ENCODE measurements at regions not wholly inside any gene's neighbourhood (a gene's known extent, or its start where the extent isn't known, plus 50 kb on each side); places are given as distances from the start of the nearest gene placed in this dataset.

- H3K36me3 ChIP-seq (ENCODE audit: control insufficient read depth, insufficient read depth, low read length), result no peaks in the 10 kb centered on the region
- ATAC-seq (no peak), DNase-seq (ENCODE audit: low read depth, low spot score) (no peak)
- intact Hi-C loops (cut with micrococcal nuclease; ENCODE audit: unreplicated experiment) (no loop called here), in situ Hi-C loops (cut with HindIII; ENCODE audit: low pct_unique_long_range_greater_than_20kb, low sequenced_read_pairs) (no loop called here)
- TF ChIP-seq CTCF (IDR thresholded peaks at IDR 0.05) (no peak), POLR2AphosphoS5 (IDR thresholded peaks at IDR 0.05; ENCODE audit: low read depth, low read length) (no peak), TCF7L2 (IDR thresholded peaks at IDR 0.05; ENCODE audit: low read depth, low read length) (no peak), SIN3A (IDR thresholded peaks at IDR 0.05; ENCODE audit: borderline replicate concordance, insufficient read depth, low read depth, low read length) (no peak), REST (IDR thresholded peaks at IDR 0.05; ENCODE audit: insufficient read depth in 1 of 2, low read depth in 2 of 2, low read length in 1 of 2) (no peak)
- H3K27ac ChIP-seq (ENCODE audit: low read length), result no peak overlapping the region
- peaks cover 5% of the 10 kb centered on the region; the same call in 1 of the 2 replicates for H3K4me1 ChIP-seq (ENCODE audit: control insufficient read depth, insufficient read depth, low read length)
- H3K4me3 ChIP-seq (ENCODE audit: low read depth in 2 of 2, low read length in 2 of 2), result no peak overlapping the region
- no peaks in the 10 kb centered on the region for H3K27me3 ChIP-seq (ENCODE audit: control insufficient read depth, insufficient read depth, low read length)
- CTCF ChIA-PET, result interaction anchor here (0.5 to 0.6 kb wide), 2 partner anchors 34 to 124 kb away, joined by 3 to 4 read pairs; no protein-coding TSS in a partner anchor
- H3K9me3 ChIP-seq (ENCODE audit: control insufficient read depth, insufficient read depth, low read depth, low read length), result no peaks in the 10 kb centered on the region
- no TSS peak for BruUV-seq (replicated peaks)
- POLR2A ChIA-PET, result no interaction called here
Measured at GRCh38 chr7:4616116-4616515, 66.0 kb upstream of the FOXK1 start.

GRCh38 chr7:4621396-4621795 lies 60.7 kb upstream of the FOXK1 start:
- intact Hi-C loops (cut with micrococcal nuclease; ENCODE audit: unreplicated experiment), result no loop called here
- TF ChIP-seq CTCF (IDR thresholded peaks at IDR 0.05) (no peak), REST (IDR thresholded peaks at IDR 0.05; ENCODE audit: insufficient read depth in 1 of 2, low read depth in 2 of 2, low read length in 1 of 2) (no peak), SIN3A (IDR thresholded peaks at IDR 0.05; ENCODE audit: borderline replicate concordance, insufficient read depth, low read depth, low read length) (no peak), TCF7L2 (IDR thresholded peaks at IDR 0.05; ENCODE audit: low read depth, low read length) (no peak), POLR2AphosphoS5 (IDR thresholded peaks at IDR 0.05; ENCODE audit: low read depth, low read length) (no peak)
- ATAC-seq, result no peak

More at GRCh38 chr7:4621396-4621795, 60.7 kb upstream of the FOXK1 start:
- ChIA-PET POLR2A (no interaction called here), CTCF (no interaction called here)
- no peaks in the 10 kb centered on the region for H3K36me3 ChIP-seq (ENCODE audit: control insufficient read depth, insufficient read depth, low read length)
- in situ Hi-C loops (cut with HindIII; ENCODE audit: low pct_unique_long_range_greater_than_20kb, low sequenced_read_pairs), result no loop called here
- no peaks in the 10 kb centered on the region for H3K4me1 ChIP-seq (ENCODE audit: control insufficient read depth, insufficient read depth, low read length)
- no peak overlapping the region for H3K27ac ChIP-seq (ENCODE audit: low read length)
- no TSS peak for BruUV-seq (replicated peaks)
- no peaks in the 10 kb centered on the region for H3K27me3 ChIP-seq (ENCODE audit: control insufficient read depth, insufficient read depth, low read length)
- no peak for DNase-seq (ENCODE audit: low read depth, low spot score)
- H3K4me3 ChIP-seq (ENCODE audit: low read depth in 2 of 2, low read length in 2 of 2), result no peak overlapping the region
- no peaks in the 10 kb centered on the region for H3K9me3 ChIP-seq (ENCODE audit: control insufficient read depth, insufficient read depth, low read depth, low read length)

Measured in Panc1 (cell line).